WERI-Rb-1 (cell line): ENCODE measurements at regions not wholly inside any gene's neighbourhood (a gene's known extent, or its start where the extent isn't known, plus 50 kb on each side); places are given as distances from the start of the nearest gene placed in this dataset.

Source experiments
- DNase-seq: peaks from one replicate; pipeline ENCODE4 v3.0.0-alpha.2; 2020
- H3K27ac ChIP-seq: fragments of 250-450 bp; sonication (Bioruptor Pico); 2 replicates; pipeline ENCODE4 v1.5.1; 2020; ENCODE audit warnings: mild to moderate bottlenecking, moderate library complexity
- H3K27me3 ChIP-seq: fragments of 250-450 bp; sonication (Bioruptor Pico); 2 replicates; pipeline ENCODE4 v1.5.1; 2021; ENCODE audit warnings: mild to moderate bottlenecking, low read depth, moderate library complexity; ENCODE audit not compliant: insufficient read depth, severe bottlenecking
- H3K36me3 ChIP-seq: fragments of 250-450 bp; sonication (Bioruptor Pico); 2 replicates; pipeline ENCODE4 v1.5.1; 2020; ENCODE audit warnings: mild to moderate bottlenecking, moderate library complexity
- H3K4me3 ChIP-seq: 2 replicates; pipeline ENCODE4 v1.5.1; 2011; ENCODE audit warnings: low read depth, mild to moderate bottlenecking, control low read depth, low read length
- H3K9me3 ChIP-seq: fragments of 250-450 bp; sonication (Bioruptor Pico); 2 replicates; pipeline ENCODE4 v1.5.1; 2021; ENCODE audit warnings: mild to moderate bottlenecking, moderate library complexity; ENCODE audit not compliant: severe bottlenecking
- TF ChIP-seq, protein P1 (sequence below): IDR thresholded peaks from 2 replicates; pipeline ENCODE4 v1.5.1; 2011; ENCODE audit warnings: low read depth, mild to moderate bottlenecking, control low read depth, inconsistent platforms, low read length

- H3K27ac ChIP-seq, result no peak overlapping the region
- H3K27me3 ChIP-seq, result no peaks in the 10 kb centered on the region
- no peak for DNase-seq
- peaks cover 4% of the 10 kb centered on the region for H3K9me3 ChIP-seq
- TF ChIP-seq, protein P1, sequence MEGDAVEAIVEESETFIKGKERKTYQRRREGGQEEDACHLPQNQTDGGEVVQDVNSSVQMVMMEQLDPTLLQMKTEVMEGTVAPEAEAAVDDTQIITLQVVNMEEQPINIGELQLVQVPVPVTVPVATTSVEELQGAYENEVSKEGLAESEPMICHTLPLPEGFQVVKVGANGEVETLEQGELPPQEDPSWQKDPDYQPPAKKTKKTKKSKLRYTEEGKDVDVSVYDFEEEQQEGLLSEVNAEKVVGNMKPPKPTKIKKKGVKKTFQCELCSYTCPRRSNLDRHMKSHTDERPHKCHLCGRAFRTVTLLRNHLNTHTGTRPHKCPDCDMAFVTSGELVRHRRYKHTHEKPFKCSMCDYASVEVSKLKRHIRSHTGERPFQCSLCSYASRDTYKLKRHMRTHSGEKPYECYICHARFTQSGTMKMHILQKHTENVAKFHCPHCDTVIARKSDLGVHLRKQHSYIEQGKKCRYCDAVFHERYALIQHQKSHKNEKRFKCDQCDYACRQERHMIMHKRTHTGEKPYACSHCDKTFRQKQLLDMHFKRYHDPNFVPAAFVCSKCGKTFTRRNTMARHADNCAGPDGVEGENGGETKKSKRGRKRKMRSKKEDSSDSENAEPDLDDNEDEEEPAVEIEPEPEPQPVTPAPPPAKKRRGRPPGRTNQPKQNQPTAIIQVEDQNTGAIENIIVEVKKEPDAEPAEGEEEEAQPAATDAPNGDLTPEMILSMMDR, result no peak
- no peak overlapping the region for H3K4me3 ChIP-seq
- H3K36me3 ChIP-seq, result no peaks in the 10 kb centered on the region
Observed at GRCh38 chr2:215705281-215705680, 269.4 kb upstream of the FN1 start.

GRCh38 chr2:215702116-215702902 lies 266.4 kb upstream of the FN1 start:
- Histone ChIP-seq H3K27me3 (no peaks in the 10 kb centered on the region), H3K36me3 (no peaks in the 10 kb centered on the region), H3K4me3 (no peak overlapping the region), H3K27ac (no peak overlapping the region), H3K9me3 (peaks cover 4% of the 10 kb centered on the region)
- TF ChIP-seq, protein P1, result no peak
- DNase-seq, result no peak

DNA sequence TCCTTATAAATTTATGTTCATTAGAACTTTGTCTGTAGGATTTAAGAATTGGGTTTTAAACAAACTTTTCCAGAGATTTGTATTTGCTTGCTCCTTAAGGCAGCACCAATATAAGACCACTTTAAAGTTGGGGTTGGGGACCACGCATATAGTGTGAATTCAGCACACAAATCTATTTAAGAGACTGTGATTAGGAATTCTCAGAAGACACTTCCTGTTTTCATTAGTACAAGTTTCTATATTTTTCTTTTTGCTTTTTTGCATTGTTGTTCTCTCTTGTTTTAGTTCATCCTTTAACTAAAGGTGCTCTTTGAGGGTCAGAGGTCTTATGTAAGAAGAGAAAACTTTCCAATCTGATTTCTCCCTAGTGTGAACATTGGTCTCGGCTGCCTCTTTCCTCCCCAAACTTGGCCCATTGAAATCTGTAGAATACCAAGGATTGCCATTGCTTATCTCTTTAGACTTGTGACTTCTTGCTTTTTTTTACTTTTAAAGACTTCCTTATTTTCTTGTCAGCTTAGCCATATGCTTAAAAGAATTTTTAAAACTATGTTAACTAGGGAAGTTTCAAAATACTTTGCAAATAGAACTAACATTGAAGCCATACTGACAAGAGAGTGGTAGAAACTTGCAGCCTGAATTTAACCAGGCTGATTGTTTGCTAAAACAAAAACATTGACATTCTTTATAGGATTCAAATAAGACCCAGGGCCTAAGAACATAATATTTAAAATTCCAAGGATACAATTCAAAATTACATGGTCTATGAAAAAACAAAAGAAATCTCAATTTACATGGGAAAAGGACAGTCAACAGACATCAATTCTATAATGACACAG lies 264.1 kb upstream of the FN1 start:
- H3K27ac ChIP-seq, result no peak overlapping the region
- DNase-seq, result no peak
- TF ChIP-seq, protein P1, result no peak
- no peaks in the 10 kb centered on the region for H3K36me3 ChIP-seq
- no peaks in the 10 kb centered on the region for H3K27me3 ChIP-seq
- peaks cover under 1% of the 10 kb centered on the region for H3K9me3 ChIP-seq
- H3K4me3 ChIP-seq, result no peak overlapping the region

GRCh38 chr2:215699018-215699417 lies 263.1 kb upstream of the FN1 start:
- no peaks in the 10 kb centered on the region for H3K27me3 ChIP-seq
- H3K9me3 ChIP-seq, result no peaks in the 10 kb centered on the region
- TF ChIP-seq, protein P1, result no peak
- H3K36me3 ChIP-seq, result no peaks in the 10 kb centered on the region
- DNase-seq, result no peak
- no peak overlapping the region for H3K27ac ChIP-seq
- H3K4me3 ChIP-seq, result no peak overlapping the region

GRCh38 chr2:215698566-215698965 lies 262.7 kb upstream of the FN1 start:
- H3K27me3 ChIP-seq, result no peaks in the 10 kb centered on the region
- TF ChIP-seq, protein P1, result no peak
- H3K4me3 ChIP-seq, result no peak overlapping the region
- H3K27ac ChIP-seq, result no peak overlapping the region
- H3K36me3 ChIP-seq, result no peaks in the 10 kb centered on the region
- H3K9me3 ChIP-seq, result no peaks in the 10 kb centered on the region
- no peak for DNase-seq
